BE2C (cell line): ENCODE measurements at regions not wholly inside any gene's neighbourhood (a gene's known extent, or its start where the extent isn't known, plus 50 kb on each side); places are given as distances from the start of the nearest gene placed in this dataset.

ENCODE experiments used
- DNase-seq: peaks from one replicate; pipeline ENCODE4 v3.0.0-alpha.2; 2020
- H3K27me3 ChIP-seq: fragments of 250-450 bp; sonication (Bioruptor Pico); 2 replicates; pipeline ENCODE4 v1.5.1; 2020; ENCODE audit warnings: mild to moderate bottlenecking
- H3K36me3 ChIP-seq: fragments of 250-450 bp; sonication (Bioruptor Pico); 2 replicates; pipeline ENCODE4 v1.5.1; 2020; ENCODE audit warnings: mild to moderate bottlenecking
- H3K4me1 ChIP-seq: fragments of 250-450 bp; sonication (Bioruptor Pico); 2 replicates; pipeline ENCODE4 v1.5.1; 2020
- H3K4me3 ChIP-seq: 2 replicates; pipeline ENCODE4 v1.5.1; 2011; ENCODE audit warnings: low read depth, low read length
- H3K9me3 ChIP-seq: fragments of 250-450 bp; sonication (Bioruptor Pico); 2 replicates; pipeline ENCODE4 v1.5.1; 2020
- TF ChIP-seq, protein P1 (sequence below): IDR thresholded peaks from 2 replicates; pipeline ENCODE4 v1.5.1; 2012; ENCODE audit warnings: mild to moderate bottlenecking, low read depth, low read length

DNA sequence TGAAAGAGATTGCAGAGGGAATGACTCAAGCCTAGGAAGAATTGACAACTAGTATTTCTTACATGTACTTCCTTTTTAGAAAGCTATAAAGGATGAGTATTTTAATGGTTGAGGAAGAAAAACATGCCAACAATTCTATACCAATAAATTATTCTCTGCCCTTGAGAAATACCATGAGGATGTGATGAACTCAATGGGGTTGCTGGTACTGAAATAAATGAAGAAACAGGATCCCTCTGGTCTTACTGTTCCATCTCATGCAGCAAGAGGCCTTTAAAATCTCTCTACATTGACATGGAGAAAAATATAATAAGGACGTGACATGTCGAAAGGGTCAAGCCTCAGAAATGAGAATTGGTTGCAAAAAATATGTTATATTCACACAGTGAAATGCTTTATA is 477.3 kb downstream of the GABRG2 start:
- peaks cover 13% of the 10 kb centered on the region for H3K4me1 ChIP-seq
- no peak for DNase-seq
- no peaks in the 10 kb centered on the region for H3K36me3 ChIP-seq
- no peaks in the 10 kb centered on the region; the same call in 1 of the 2 replicates for H3K9me3 ChIP-seq
- H3K4me3 ChIP-seq: no peak overlapping the region
- TF ChIP-seq, protein P1, sequence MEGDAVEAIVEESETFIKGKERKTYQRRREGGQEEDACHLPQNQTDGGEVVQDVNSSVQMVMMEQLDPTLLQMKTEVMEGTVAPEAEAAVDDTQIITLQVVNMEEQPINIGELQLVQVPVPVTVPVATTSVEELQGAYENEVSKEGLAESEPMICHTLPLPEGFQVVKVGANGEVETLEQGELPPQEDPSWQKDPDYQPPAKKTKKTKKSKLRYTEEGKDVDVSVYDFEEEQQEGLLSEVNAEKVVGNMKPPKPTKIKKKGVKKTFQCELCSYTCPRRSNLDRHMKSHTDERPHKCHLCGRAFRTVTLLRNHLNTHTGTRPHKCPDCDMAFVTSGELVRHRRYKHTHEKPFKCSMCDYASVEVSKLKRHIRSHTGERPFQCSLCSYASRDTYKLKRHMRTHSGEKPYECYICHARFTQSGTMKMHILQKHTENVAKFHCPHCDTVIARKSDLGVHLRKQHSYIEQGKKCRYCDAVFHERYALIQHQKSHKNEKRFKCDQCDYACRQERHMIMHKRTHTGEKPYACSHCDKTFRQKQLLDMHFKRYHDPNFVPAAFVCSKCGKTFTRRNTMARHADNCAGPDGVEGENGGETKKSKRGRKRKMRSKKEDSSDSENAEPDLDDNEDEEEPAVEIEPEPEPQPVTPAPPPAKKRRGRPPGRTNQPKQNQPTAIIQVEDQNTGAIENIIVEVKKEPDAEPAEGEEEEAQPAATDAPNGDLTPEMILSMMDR: no peak
- H3K27me3 ChIP-seq: no peaks in the 10 kb centered on the region

DNA sequence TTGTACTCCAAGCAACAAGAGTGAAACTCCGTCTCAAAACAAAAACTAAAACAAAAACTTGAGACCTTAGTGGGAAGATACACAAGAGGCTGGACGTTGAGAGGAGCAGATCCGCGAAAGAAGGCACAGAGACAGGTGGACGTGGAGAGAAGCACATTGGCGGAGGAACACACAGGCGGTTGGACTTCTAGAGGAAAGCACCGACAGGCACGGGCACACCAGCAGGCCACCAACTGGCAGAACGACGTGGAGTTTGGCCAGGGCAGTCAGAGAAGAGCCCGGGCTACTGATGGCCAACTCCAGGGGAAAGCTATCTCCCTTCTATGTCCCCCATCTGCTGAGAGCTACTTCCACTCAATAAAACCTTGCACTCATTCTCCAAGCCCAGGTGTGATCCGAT is 482.7 kb downstream of the GABRG2 start:
- no peak for DNase-seq
- no peaks in the 10 kb centered on the region for H3K36me3 ChIP-seq
- TF ChIP-seq, protein P1: no peak
- H3K27me3 ChIP-seq: no peaks in the 10 kb centered on the region
- no peaks in the 10 kb centered on the region; the same call in 1 of the 2 replicates for H3K9me3 ChIP-seq
- no peaks in the 10 kb centered on the region for H3K4me1 ChIP-seq
- no peak overlapping the region for H3K4me3 ChIP-seq

DNA sequence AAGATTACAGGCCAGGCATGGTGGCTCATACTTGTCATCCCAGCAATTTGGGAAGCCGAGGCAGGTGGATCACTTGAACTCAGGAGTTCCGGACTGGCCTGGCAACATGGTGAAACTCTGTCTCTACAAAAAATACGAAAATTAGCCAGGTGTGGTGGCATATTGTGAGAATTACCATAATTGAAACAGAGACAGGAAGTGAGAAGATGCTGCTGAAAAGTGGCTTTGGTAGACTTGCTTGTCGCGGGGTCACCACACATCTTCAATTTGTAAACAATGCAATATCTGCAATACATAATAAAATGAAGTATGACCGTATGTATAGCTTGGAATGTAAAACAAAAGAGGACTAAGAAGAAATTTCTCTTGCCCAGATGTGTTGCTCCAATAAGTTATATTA is 490.5 kb downstream of the GABRG2 start:
- Histone ChIP-seq H3K9me3 (no peaks in the 10 kb centered on the region), H3K27me3 (no peaks in the 10 kb centered on the region), H3K4me1 (0 out of 2 replicates have a peak, but pooled peaks cover 3% of the 10 kb centered on the region), H3K4me3 (no peak overlapping the region), H3K36me3 (no peaks in the 10 kb centered on the region)
- TF ChIP-seq, protein P1: no peak
- no peak for DNase-seq

DNA sequence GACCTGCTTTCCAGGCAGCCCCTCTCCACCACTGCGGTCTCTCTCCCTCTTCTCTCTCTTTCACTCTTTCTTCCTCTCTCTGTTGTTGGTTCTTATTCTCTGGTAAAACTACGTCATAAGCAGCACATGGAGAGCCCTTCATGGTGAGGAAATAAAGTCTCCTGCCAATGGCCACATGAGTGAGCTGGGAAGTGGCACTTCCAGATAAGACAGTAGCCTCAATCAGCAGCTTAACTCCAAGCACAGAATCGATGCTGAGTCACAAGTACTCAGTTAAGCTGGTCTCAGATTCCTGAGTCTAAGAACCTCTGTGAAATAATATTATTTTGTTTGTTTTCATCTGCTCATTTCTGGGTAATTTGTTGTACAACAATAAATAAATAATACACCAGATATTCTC is 500.1 kb downstream of the GABRG2 start:
- H3K9me3 ChIP-seq: no peaks in the 10 kb centered on the region
- no peak overlapping the region for H3K4me3 ChIP-seq
- TF ChIP-seq, protein P1: no peak
- no peaks in the 10 kb centered on the region for H3K27me3 ChIP-seq
- DNase-seq: no peak
- H3K36me3 ChIP-seq: no peaks in the 10 kb centered on the region
- peaks cover 11% of the 10 kb centered on the region for H3K4me1 ChIP-seq

DNA sequence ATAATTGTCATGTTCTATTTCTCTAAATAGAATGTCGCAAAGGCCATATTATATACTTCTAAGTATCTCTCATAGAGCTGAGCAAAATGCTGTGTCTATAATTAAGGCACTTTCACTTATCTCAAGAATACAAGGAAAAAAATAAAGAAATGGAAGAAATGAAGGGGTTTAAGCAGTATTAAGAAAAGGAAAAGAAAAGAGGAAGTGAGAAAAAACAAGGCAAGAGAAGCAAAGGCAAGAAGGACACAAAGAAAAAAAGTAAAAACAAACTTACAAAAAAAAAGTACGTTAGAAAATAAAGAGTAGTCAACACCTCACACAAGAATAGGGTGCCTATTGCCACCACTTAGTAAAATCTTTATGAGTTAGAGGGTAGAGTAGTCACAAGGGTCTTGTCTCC is 506.2 kb downstream of the GABRG2 start:
- H3K9me3 ChIP-seq: no peaks in the 10 kb centered on the region
- peaks cover 5% of the 10 kb centered on the region for H3K4me1 ChIP-seq
- H3K36me3 ChIP-seq: no peaks in the 10 kb centered on the region
- no peak for DNase-seq
- no peak overlapping the region for H3K4me3 ChIP-seq
- TF ChIP-seq, protein P1: no peak
- no peaks in the 10 kb centered on the region for H3K27me3 ChIP-seq

DNA sequence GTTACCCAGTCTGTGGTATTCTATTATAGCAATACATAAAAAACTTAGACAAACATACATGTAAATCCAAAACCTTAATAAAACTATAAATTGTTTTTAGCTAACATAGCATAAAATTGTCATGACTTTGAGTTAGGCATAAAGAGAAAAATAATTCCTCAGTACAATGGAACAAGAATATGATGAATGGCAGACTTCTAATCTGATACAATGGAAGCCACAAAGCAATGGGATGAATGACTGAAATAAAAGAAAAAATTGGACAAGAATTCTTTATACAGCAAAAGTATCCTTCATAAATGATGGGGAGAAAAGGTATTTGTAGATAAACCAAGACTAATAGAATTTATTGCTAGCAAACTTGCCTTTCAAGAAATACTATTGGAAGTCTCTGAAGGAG is 524.2 kb downstream of the GABRG2 start:
- DNase-seq: no peak
- Histone ChIP-seq H3K27me3 (no peaks in the 10 kb centered on the region), H3K9me3 (no peaks in the 10 kb centered on the region; the same call in 1 of the 2 replicates), H3K4me3 (no peak overlapping the region), H3K36me3 (no peaks in the 10 kb centered on the region), H3K4me1 (no peaks in the 10 kb centered on the region)
- TF ChIP-seq, protein P1: no peak
